HG03432 (cell line): ENCODE measurements at regions not wholly inside any gene's neighbourhood (a gene's known extent, or its start where the extent isn't known, plus 50 kb on each side); places are given as distances from the start of the nearest gene placed in this dataset.
"Not testable (repeated sequence)": the region's sequence is repeated elsewhere in the genome, so short reads cannot be mapped to it uniquely, and the experiment has no call there.

Experiments used
- ATAC-seq: cut with Tn5 transposase; IDR thresholded peaks from one replicate; pipeline ENCODE4 v1.9.1; 2021; ENCODE audit warnings: mild to moderate bottlenecking, moderate library complexity; ENCODE audit not compliant: unreplicated experiment

DNA sequence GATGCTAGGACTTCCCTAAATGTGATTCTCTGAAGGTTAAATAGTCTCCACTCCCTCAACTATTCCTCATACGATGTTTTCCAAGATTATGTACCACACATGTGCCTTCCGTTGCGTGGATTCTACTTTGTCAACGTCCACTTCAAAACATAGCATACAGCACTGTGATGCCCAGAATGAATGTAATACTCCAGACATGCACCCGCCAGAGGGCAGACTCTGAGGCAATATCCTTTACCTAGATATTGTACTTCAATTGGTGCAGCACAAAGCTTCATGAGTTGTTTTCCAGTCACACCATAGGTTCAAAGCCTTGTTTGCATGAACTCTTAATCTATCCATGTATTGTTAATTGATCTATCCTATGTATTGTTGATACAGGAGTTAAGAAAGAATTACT lies 201.0 kb upstream of the NABP1 start:
- no peak for ATAC-seq

GRCh38 chr2:191478799-191479679 lies 198.9 kb upstream of the NABP1 start:
- no peak for ATAC-seq

GRCh38 chr2:191479680-191480023 lies 198.3 kb upstream of the NABP1 start:
- ATAC-seq = peak; percentile 83

DNA sequence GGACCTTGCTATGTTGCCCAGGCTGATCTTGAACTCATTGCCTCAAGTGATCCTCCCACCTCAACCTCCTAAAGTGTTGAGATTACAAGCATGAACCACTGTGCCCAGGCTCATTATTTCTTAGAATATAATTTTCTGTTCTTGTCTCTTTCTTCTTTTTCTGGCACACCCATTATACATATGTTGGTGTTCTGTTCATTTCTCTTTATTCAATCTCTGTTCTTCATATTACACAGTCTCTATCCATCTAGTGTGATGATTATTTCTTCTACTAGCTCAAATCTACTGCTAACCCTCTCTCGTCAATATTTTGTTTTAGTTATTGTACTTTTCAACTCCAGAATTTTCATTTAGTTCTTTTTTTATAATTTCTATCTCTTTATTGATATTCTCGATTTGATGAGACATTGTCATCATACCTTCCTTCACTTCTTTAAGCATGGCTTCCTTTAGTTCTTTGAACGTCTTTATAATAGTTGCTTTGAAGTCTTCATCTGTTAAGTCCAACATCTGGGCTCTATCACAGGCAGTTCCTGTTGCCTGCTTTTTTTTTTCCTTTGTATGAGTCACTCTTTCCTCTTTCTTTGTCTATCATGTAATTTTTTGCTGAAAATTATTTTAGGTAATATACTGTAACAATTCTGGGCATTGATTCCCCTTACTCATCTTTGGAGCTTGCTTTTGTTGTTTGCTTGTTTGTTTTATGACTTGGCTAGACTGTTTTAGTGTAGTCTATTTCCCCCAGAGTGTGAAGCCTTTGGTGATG lies 196.4 kb upstream of the NABP1 start:
- no peak for ATAC-seq

- ATAC-seq = no peak
Observed at GRCh38 chr2:191483117-191483516, 194.8 kb upstream of the NABP1 start.

DNA sequence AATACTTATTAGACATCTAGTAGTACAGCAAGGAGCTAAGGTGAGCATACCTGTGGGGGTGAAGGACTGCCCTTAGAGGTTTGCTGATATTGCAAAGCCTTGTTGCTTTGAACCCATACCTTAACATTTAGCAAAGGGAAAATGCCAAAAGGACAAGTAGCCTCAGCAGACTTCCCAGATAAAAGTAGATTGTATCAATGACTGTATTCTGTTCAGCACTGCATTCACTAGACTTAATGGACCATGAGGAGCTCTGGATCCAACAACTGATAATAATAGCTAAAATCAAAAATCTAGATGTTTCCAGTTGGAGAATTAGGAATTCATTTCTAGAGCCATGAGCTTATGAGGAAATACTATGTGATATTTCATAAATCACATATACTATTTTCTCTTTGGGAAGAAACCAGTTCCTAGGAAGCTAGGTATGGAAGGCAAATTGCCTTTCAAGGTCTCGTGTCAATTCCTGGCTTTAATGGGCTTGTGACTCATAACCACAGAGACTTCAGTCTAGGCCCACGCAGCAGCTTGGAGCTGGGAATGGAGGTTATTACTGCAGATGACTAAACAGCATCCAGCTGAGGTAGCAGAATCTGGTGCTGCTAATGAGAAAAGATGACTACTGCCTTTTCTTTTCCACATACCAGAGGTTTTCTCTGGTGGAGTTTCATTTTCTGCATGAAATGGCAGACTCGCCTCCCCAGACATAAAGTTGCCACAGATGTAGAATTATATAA lies 191.2 kb upstream of the NABP1 start:
- no peak for ATAC-seq

DNA sequence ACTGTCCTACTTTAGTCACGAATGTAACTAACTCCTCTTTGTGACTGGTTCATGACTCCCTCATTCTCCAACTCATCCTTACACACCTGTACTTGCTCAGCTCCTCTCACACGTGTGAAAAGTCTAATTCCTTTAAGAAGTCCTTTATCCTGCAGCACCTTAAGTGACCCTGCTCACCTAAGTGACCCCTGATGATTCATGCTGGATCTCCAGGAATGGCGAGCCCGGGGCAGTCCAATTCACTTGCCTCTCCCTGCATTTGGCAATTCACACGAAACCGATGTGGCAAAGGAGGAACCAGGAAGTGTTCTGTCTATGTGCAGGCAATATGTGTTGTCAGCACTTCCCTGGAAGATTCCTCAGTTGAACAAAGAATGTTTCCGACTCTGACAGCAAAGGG lies 189.8 kb upstream of the NABP1 start:
- ATAC-seq = no peak

DNA sequence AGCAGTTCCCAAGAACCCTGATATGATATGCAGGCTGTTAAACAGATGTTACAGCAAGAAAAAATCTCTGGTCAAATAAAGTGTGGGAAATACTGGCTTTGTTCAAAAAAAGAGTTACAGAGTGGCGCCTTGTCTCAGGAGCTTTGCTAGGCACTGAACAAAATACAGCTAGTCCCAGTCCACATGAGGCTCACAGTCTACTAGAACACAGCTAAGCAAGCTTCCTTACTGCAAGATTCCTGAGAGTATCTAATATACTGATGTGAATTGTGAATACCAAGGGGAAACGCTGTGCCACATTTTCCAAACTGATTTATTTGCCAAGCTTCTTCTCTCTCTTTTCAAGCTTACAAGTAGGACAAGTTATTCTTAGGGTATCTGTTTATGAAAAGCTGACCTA lies 188.8 kb upstream of the NABP1 start:
- ATAC-seq = no peak

- no peak for ATAC-seq
Observed at GRCh38 chr2:191496838-191497237, 181.1 kb upstream of the NABP1 start.

DNA sequence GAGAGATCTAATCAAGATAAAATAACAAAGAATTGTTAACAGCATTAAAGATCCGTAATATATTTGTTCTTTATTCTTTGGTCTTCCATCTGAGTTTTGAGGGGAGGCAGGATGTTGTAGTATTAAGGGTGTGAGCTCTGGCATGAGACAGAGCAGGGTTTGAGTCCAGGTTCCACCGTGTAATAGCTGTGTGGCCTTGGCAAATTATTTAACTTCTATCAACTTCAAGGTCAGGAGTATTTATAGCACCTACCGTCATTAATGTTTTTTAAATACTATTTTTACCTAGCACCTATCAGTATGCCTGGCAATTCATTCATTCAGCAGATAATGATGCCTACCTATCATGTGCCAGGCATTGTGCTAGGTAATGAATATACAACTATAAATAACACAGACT lies 180.1 kb upstream of the NABP1 start:
- no peak for ATAC-seq

- no peak for ATAC-seq
Observed at GRCh38 chr2:191499050-191499449, 178.9 kb upstream of the NABP1 start.

- ATAC-seq = no peak
Observed at GRCh38 chr2:191499874-191500565, 177.9 kb upstream of the NABP1 start.

- ATAC-seq = no peak
Observed at GRCh38 chr2:191500566-191500883, 177.4 kb upstream of the NABP1 start.

DNA sequence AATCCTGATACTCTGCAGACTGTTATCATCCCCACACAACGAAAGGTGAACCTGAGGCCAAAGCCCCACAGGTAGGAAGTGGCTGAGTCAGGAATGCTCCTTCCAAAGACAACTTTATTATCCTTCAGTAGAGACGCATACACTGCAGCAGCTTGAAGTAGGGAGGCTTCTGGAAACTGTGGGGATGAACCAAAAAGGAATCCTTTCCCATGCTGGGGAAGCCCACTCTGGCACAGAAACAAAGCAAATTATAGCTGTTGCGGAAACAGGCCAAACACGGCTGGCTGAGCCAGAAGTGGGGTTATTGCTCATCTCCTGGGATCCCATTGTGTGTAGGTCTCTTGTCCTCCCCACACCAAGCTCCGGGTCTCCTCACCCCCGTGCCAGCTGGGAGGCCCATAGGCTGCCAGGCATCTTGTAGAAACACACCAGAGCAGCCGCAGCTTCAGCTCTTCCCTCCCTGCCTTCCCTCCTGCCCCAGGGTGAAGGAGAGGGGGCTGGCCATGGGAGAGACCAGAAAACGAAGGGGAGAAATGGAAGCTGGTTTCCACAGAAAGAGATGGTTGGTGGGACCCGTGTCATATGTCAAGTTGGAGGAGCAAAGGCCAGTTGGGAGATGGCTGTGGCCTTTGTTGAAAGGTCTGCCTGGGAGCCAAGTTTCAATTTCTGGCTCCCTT lies 176.9 kb upstream of the NABP1 start:
- no peak for ATAC-seq

- no peak for ATAC-seq
Observed at GRCh38 chr2:191501561-191502168, 176.3 kb upstream of the NABP1 start.

GRCh38 chr2:191506515-191506914 lies 171.4 kb upstream of the NABP1 start:
- ATAC-seq = no peak

GRCh38 chr2:191507252-191507853 lies 170.6 kb upstream of the NABP1 start:
- not testable (repeated sequence) for ATAC-seq

DNA sequence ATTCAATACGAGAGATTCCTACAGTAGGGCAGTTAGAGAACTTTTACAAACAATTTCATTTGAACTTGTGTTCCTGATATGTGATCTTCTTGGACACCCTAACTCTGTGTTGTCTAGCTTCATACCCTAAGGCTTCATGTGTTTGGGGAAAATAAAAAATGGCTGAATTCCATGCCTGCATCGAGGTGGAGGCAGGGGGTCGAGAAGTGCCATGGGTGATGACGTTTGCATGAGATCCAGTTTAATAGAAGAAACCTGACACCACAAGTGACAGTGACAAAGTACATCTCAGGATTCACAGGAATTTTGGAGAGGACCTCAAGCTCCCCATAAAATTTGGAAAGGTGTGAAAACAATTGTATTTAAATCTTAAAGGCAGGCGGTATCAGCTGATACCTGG lies 169.2 kb upstream of the NABP1 start:
- no peak for ATAC-seq

DNA sequence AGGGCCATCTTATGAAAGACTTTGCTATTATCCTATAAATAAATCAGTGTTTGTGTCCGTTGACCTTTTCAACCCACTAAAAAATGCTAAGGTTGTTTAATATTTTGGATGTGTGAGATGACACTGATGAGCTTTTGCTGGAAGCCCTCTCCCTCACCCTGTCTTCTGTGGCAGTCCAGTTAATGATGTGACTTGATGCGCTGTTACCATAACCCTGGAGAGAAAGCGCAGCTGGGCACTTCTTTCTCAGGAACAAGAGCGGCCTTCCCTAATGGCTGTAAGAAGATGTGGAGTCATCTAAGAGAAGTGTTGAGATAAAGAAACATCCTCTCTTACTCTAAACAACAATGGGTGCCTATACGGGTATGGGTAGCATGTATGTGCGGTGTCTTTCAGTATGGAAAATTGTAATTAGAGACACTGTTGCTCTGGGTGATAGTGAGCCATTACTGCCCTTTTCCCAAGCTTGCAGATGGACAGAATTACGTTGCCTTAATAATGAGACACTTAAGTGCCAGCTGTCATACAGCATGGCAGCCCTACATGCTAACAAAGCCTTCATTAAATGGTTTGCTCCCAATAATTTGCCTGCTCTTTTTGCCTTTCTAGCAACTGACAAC lies 165.6 kb upstream of the NABP1 start:
- no peak for ATAC-seq
